NB4 (cell line): ENCODE measurements at regions not wholly inside any gene's neighbourhood (a gene's known extent, or its start where the extent isn't known, plus 50 kb on each side); places are given as distances from the start of the nearest gene placed in this dataset.

Experiments
- POLR2A ChIP-seq: IDR thresholded peaks from 2 replicates; pipeline ENCODE4 v1.6.1; 2011; ENCODE audit warnings: mild to moderate bottlenecking; ENCODE audit not compliant: insufficient read length; ENCODE audit errors: extremely low read depth
- TF ChIP-seq, protein P1 (sequence below): IDR thresholded peaks from one replicate; pipeline ENCODE4 v1.5.1; 2012; ENCODE audit warnings: low read depth, low read length

DNA sequence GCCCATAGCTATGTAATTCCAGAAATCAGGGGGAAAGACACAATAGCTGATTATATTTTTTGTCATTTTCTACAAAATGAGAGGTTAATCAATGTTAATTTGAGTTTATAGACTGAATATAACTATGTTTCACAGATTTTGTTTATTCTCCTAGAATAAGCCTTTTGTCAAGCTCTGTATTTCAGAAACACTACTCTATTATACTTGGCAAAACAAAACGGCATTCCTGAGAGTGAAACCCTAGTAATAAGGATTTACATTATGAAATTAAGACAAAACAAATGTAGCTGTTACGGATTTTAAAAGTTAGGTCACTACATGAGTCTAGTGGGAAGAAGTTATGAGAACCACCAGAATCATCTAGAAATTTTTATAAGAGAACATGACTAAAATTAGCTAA is 334.2 kb downstream of the KLF12 start:
- TF ChIP-seq, protein P1, sequence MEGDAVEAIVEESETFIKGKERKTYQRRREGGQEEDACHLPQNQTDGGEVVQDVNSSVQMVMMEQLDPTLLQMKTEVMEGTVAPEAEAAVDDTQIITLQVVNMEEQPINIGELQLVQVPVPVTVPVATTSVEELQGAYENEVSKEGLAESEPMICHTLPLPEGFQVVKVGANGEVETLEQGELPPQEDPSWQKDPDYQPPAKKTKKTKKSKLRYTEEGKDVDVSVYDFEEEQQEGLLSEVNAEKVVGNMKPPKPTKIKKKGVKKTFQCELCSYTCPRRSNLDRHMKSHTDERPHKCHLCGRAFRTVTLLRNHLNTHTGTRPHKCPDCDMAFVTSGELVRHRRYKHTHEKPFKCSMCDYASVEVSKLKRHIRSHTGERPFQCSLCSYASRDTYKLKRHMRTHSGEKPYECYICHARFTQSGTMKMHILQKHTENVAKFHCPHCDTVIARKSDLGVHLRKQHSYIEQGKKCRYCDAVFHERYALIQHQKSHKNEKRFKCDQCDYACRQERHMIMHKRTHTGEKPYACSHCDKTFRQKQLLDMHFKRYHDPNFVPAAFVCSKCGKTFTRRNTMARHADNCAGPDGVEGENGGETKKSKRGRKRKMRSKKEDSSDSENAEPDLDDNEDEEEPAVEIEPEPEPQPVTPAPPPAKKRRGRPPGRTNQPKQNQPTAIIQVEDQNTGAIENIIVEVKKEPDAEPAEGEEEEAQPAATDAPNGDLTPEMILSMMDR = no peak
- no peak for TF ChIP-seq POLR2A
